H1 (cell line): ENCODE measurements at regions not wholly inside any gene's neighbourhood (a gene's known extent, or its start where the extent isn't known, plus 50 kb on each side); places are given as distances from the start of the nearest gene placed in this dataset.

Source experiments
- GTF2F1 ChIP-seq: IDR thresholded peaks from 2 replicates; pipeline ENCODE4 v1.6.1; 2012; ENCODE audit warnings: low read depth, low read length, improper control_type of control experiment, borderline replicate concordance
- KDM1A ChIP-seq: fragments of 200-600, 300-600 bp; sonication (generic); IDR thresholded peaks from 2 replicates; pipeline ENCODE4 v1.7.1; 2016; ENCODE audit warnings: mild to moderate bottlenecking, low read length, borderline replicate concordance
- NRF1 ChIP-seq: IDR thresholded peaks from 2 replicates; pipeline ENCODE4 v1.6.1; 2011; ENCODE audit warnings: mild to moderate bottlenecking, low read depth, low read length, improper control_type of control experiment
- RFX5 ChIP-seq: IDR thresholded peaks from 2 replicates; pipeline ENCODE4 v1.6.1; 2011; ENCODE audit warnings: low read depth, low read length, improper control_type of control experiment, borderline replicate concordance
- TAF1 ChIP-seq: IDR thresholded peaks from 2 replicates; pipeline ENCODE4 v1.6.1; 2011; ENCODE audit warnings: mild to moderate bottlenecking, low read depth, low read length
- TF ChIP-seq, protein P1 (sequence below), 3 experiments: IDR thresholded peaks; 1 replicate in 2 of 3; 2 replicates in 1 of 3; pipeline versions ENCODE4 v1.5.1 to v1.6.1; 2011; ENCODE audit warnings: low read length in 3 of 3, mild to moderate bottlenecking in 3 of 3, inconsistent platforms in 2 of 3, low read depth in 1 of 3, moderate library complexity in 1 of 3; ENCODE audit not compliant: insufficient read depth in 1 of 3; ENCODE audit errors: control extremely low read depth in 1 of 3

DNA sequence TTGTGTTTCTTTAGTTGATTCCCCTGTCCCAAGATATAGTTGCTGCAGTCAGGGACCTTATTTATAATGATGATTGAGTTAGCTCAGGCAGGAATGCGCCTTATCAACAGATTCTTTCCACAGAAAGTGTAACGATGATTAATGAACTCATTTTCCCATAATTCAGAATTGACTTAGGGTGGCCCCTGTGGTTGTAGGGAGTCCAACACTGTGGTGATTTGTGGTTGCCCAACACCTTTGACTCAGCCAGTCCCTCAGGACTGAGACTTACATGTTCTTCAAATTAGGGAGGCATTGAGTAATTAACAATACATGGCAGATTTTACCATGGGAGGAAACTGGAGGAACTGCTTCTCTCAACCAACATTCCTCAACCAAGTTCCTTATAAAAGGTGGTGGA is 221.9 kb downstream of the GABRG2 start:
- TF ChIP-seq RFX5 (no peak), NRF1 (no peak), TAF1 (no peak), GTF2F1 (no peak), KDM1A (no peak)
- TF ChIP-seq, protein P1, sequence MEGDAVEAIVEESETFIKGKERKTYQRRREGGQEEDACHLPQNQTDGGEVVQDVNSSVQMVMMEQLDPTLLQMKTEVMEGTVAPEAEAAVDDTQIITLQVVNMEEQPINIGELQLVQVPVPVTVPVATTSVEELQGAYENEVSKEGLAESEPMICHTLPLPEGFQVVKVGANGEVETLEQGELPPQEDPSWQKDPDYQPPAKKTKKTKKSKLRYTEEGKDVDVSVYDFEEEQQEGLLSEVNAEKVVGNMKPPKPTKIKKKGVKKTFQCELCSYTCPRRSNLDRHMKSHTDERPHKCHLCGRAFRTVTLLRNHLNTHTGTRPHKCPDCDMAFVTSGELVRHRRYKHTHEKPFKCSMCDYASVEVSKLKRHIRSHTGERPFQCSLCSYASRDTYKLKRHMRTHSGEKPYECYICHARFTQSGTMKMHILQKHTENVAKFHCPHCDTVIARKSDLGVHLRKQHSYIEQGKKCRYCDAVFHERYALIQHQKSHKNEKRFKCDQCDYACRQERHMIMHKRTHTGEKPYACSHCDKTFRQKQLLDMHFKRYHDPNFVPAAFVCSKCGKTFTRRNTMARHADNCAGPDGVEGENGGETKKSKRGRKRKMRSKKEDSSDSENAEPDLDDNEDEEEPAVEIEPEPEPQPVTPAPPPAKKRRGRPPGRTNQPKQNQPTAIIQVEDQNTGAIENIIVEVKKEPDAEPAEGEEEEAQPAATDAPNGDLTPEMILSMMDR (IDR thresholded peaks at IDR 0.05; ENCODE audit: control extremely low read depth in 1 of 3, insufficient read depth in 1 of 3, low read depth in 1 of 3, low read length in 3 of 3) = no peak
